Endothelial cell (in vitro differentiated cells): ENCODE measurements at regions not wholly inside any gene's neighbourhood (a gene's known extent, or its start where the extent isn't known, plus 50 kb on each side); places are given as distances from the start of the nearest gene placed in this dataset.

Experiments
- DNase-seq: peaks from one replicate; pipeline ENCODE4 v3.0.0; 2021; ENCODE audit warnings: low spot score
- H3K27ac Mint-ChIP-seq: one replicate; pipeline ENCODE4 v1.8.0; 2021; ENCODE audit warnings: mixed read lengths, inconsistent platforms; ENCODE audit not compliant: unreplicated experiment
- H3K27me3 Mint-ChIP-seq: one replicate; pipeline ENCODE4 v1.8.0; 2021; ENCODE audit warnings: mild to moderate bottlenecking, moderate library complexity, mixed read lengths, inconsistent platforms; ENCODE audit not compliant: unreplicated experiment
- H3K36me3 Mint-ChIP-seq: one replicate; pipeline ENCODE4 v1.8.0; 2021; ENCODE audit warnings: mild to moderate bottlenecking, low read depth, mixed read lengths, inconsistent platforms; ENCODE audit not compliant: unreplicated experiment
- H3K4me1 Mint-ChIP-seq: one replicate; pipeline ENCODE4 v1.8.0; 2021; ENCODE audit warnings: mild to moderate bottlenecking, mixed read lengths, inconsistent platforms; ENCODE audit not compliant: unreplicated experiment
- H3K4me3 Mint-ChIP-seq: one replicate; pipeline ENCODE4 v1.8.0; 2021; ENCODE audit warnings: mild to moderate bottlenecking, mixed read lengths, inconsistent platforms; ENCODE audit not compliant: unreplicated experiment
- H3K9me3 Mint-ChIP-seq: one replicate; pipeline ENCODE4 v1.8.0; 2021; ENCODE audit warnings: mixed read lengths, inconsistent platforms; ENCODE audit not compliant: unreplicated experiment
- CTCF ChIP-seq: fragments of 200-600 bp; sonication (generic); IDR thresholded peaks from one replicate; pipeline ENCODE4 v1.5.0; 2021; ENCODE audit warnings: antibody characterized with exemption; ENCODE audit not compliant: unreplicated experiment

GRCh38 chr5:4772591-4772990 is 367.5 kb upstream of the ADAMTS16 start:
- no peak for TF ChIP-seq CTCF
- no peak overlapping the region for H3K4me3 Mint-ChIP-seq
- H3K36me3 Mint-ChIP-seq, result no peaks in the 10 kb centered on the region
- no peak for DNase-seq
- H3K27ac Mint-ChIP-seq, result no peak overlapping the region
- H3K4me1 Mint-ChIP-seq, result no peaks in the 10 kb centered on the region
- peaks cover 2% of the 10 kb centered on the region for H3K27me3 Mint-ChIP-seq
- H3K9me3 Mint-ChIP-seq, result no peaks in the 10 kb centered on the region

GRCh38 chr5:4773827-4774317 is 366.3 kb upstream of the ADAMTS16 start:
- no peak for TF ChIP-seq CTCF
- Mint-ChIP-seq H3K4me1 (no peaks in the 10 kb centered on the region), H3K36me3 (no peaks in the 10 kb centered on the region)

GRCh38 chr5:4777435-4777834 is 362.7 kb upstream of the ADAMTS16 start:
- H3K27me3 Mint-ChIP-seq, result peaks cover 2% of the 10 kb centered on the region
- no peaks in the 10 kb centered on the region for H3K9me3 Mint-ChIP-seq
- peaks cover 6% of the 10 kb centered on the region for H3K4me1 Mint-ChIP-seq
- H3K36me3 Mint-ChIP-seq, result no peaks in the 10 kb centered on the region
- TF ChIP-seq CTCF, result no peak
- no peak for DNase-seq
- no peak overlapping the region for H3K27ac Mint-ChIP-seq
- no peak overlapping the region for H3K4me3 Mint-ChIP-seq

More at GRCh38 chr5:4773827-4774317, 366.3 kb upstream of the ADAMTS16 start:
- no peak for DNase-seq
- H3K27me3 Mint-ChIP-seq, result peaks cover 2% of the 10 kb centered on the region
- H3K4me3 Mint-ChIP-seq, result no peak overlapping the region
- H3K27ac Mint-ChIP-seq, result no peak overlapping the region
- H3K9me3 Mint-ChIP-seq, result no peaks in the 10 kb centered on the region

GRCh38 chr5:4780633-4781032 is 359.5 kb upstream of the ADAMTS16 start:
- H3K27ac Mint-ChIP-seq, result no peak overlapping the region
- no peaks in the 10 kb centered on the region for H3K36me3 Mint-ChIP-seq
- H3K27me3 Mint-ChIP-seq, result peaks cover 3% of the 10 kb centered on the region
- H3K4me1 Mint-ChIP-seq, result peaks cover 6% of the 10 kb centered on the region
- peaks cover 6% of the 10 kb centered on the region for H3K9me3 Mint-ChIP-seq
- no peak for DNase-seq
- no peak for TF ChIP-seq CTCF
- H3K4me3 Mint-ChIP-seq, result no peak overlapping the region

GRCh38 chr5:4781299-4781698 is 358.8 kb upstream of the ADAMTS16 start:
- Mint-ChIP-seq H3K4me1 (peaks cover 6% of the 10 kb centered on the region), H3K27me3 (peaks cover 2% of the 10 kb centered on the region), H3K36me3 (no peaks in the 10 kb centered on the region), H3K27ac (no peak overlapping the region), H3K4me3 (no peak overlapping the region), H3K9me3 (peaks cover 6% of the 10 kb centered on the region)
- TF ChIP-seq CTCF, result no peak
- no peak for DNase-seq
